GM23338 (cell line): ENCODE measurements at regions not wholly inside any gene's neighbourhood (a gene's known extent, or its start where the extent isn't known, plus 50 kb on each side); places are given as distances from the start of the nearest gene placed in this dataset.

Source experiments
- ATAC-seq: fragments of 200-7000 bp; cut with Tn5 transposase; 3 replicates; pipeline ENCODE4 v1.9.1; 2020
- DNase-seq: peaks from one replicate; pipeline ENCODE4 v3.0.0-alpha.2; 2015; ENCODE audit warnings: low spot score
- H2AFZ ChIP-seq: fragments of 200-600 bp; sonication (generic); 2 replicates; pipeline ENCODE4 v1.8.0; 2016; ENCODE audit warnings: antibody characterized with exemption, mild to moderate bottlenecking, moderate library complexity
- H3F3A ChIP-seq: fragments of 200-600 bp; sonication (generic); replicated peaks from 2 replicates; pipeline ENCODE4 v1.8.0; 2017; ENCODE audit warnings: antibody characterized with exemption, mixed run types, low read depth
- H3K27ac ChIP-seq: fragments of 200-600 bp; sonication (generic); 2 replicates; pipeline ENCODE4 v1.6.1; 2016; ENCODE audit warnings: low read depth
- H3K27me3 ChIP-seq: fragments of 200-600 bp; sonication (generic); 2 replicates; pipeline ENCODE4 v1.8.0; 2016; ENCODE audit warnings: mild to moderate bottlenecking, mixed run types, moderate library complexity; ENCODE audit not compliant: insufficient read depth
- H3K36me3 ChIP-seq: fragments of 200-600 bp; sonication (generic); 2 replicates; pipeline ENCODE4 v1.8.0; 2016; ENCODE audit warnings: mild to moderate bottlenecking; ENCODE audit not compliant: insufficient read depth
- H3K4me1 ChIP-seq: fragments of 200-600 bp; sonication (generic); 2 replicates; pipeline ENCODE4 v1.8.0; 2016; ENCODE audit warnings: mild to moderate bottlenecking, moderate library complexity; ENCODE audit not compliant: insufficient read depth
- H3K4me2 ChIP-seq: fragments of 200-600 bp; sonication (generic); 2 replicates; pipeline ENCODE4 v1.7.1; 2017; ENCODE audit warnings: mixed run types
- H3K4me3 ChIP-seq: fragments of 200-600 bp; sonication (generic); 2 replicates; pipeline ENCODE4 v1.6.1; 2016; ENCODE audit warnings: mixed run types
- H3K79me2 ChIP-seq: fragments of 200-600 bp; sonication (generic); replicated peaks from 2 replicates; pipeline ENCODE4 v1.8.0; 2017; ENCODE audit warnings: mild to moderate bottlenecking; ENCODE audit not compliant: insufficient read depth
- H3K9me2 ChIP-seq: fragments of 200-600 bp; sonication (generic); 2 replicates; pipeline ENCODE4 v1.8.0; 2017; ENCODE audit not compliant: insufficient read depth
- H4K20me1 ChIP-seq: fragments of 200-600 bp; sonication (generic); replicated peaks from 2 replicates; pipeline ENCODE4 v1.8.0; 2017; ENCODE audit warnings: mild to moderate bottlenecking; ENCODE audit not compliant: insufficient read depth
- H3K27ac Mint-ChIP-seq: 2 replicates; pipeline ENCODE4 v1.8.0; 2020; ENCODE audit warnings: inconsistent platforms, mild to moderate bottlenecking, moderate library complexity, mixed read lengths
- H3K27me3 Mint-ChIP-seq: 3 replicates; pipeline ENCODE4 v1.8.0; 2022; ENCODE audit warnings: low read depth, mild to moderate bottlenecking, moderate library complexity, mixed read lengths, inconsistent platforms; ENCODE audit not compliant: insufficient read depth, poor library complexity
- H3K36me3 Mint-ChIP-seq: 3 replicates; pipeline ENCODE4 v1.8.0; 2021; ENCODE audit warnings: low read depth, mild to moderate bottlenecking, inconsistent platforms, moderate library complexity, mixed read lengths
- H3K4me1 Mint-ChIP-seq: 3 replicates; pipeline ENCODE4 v1.8.0; 2020; ENCODE audit warnings: mild to moderate bottlenecking, inconsistent platforms, mixed read lengths
- H3K4me3 Mint-ChIP-seq: 3 replicates; pipeline ENCODE4 v1.8.0; 2021; ENCODE audit warnings: moderate library complexity, mild to moderate bottlenecking, inconsistent platforms, mixed read lengths
- H3K9me3 Mint-ChIP-seq: 3 replicates; pipeline ENCODE4 v1.8.0; 2020; ENCODE audit warnings: moderate library complexity, mild to moderate bottlenecking, inconsistent platforms, mixed read lengths
- CREB1 ChIP-seq: fragments of 250-450 bp; sonication (Bioruptor Pico); IDR thresholded peaks from 2 replicates; pipeline ENCODE4 v1.5.0; 2020; ENCODE audit warnings: low read depth, mild to moderate bottlenecking, moderate library complexity
- EZH2 ChIP-seq: fragments of 200-600 bp; sonication (generic); IDR thresholded peaks from one replicate; pipeline ENCODE4 v1.8.0; 2017; ENCODE audit warnings: antibody characterized with exemption, mild to moderate bottlenecking, low read depth; ENCODE audit not compliant: unreplicated experiment
- JUNB ChIP-seq: IDR thresholded peaks from one replicate; pipeline ENCODE4 v1.6.1; 2016; ENCODE audit warnings: antibody characterized with exemption; ENCODE audit not compliant: unreplicated experiment
- NANOG ChIP-seq: IDR thresholded peaks from 2 replicates; pipeline ENCODE4 v1.6.1; 2016; ENCODE audit warnings: antibody characterized with exemption, borderline replicate concordance
- POLR2AphosphoS5 ChIP-seq: IDR thresholded peaks from 2 replicates; pipeline ENCODE4 v1.6.1; 2016; ENCODE audit warnings: antibody characterized with exemption, low read depth
- STAT1 ChIP-seq: IDR thresholded peaks from one replicate; pipeline ENCODE4 v1.6.1; 2016; ENCODE audit warnings: antibody characterized with exemption; ENCODE audit not compliant: unreplicated experiment
- ZNF114 ChIP-seq: fragments of 250-450 bp; sonication (Bioruptor Pico); IDR thresholded peaks from 2 replicates; pipeline ENCODE4 v1.5.0; 2020; ENCODE audit warnings: mild to moderate bottlenecking, moderate library complexity
- ZNF331 ChIP-seq: fragments of 250-450 bp; sonication (Bioruptor Pico); IDR thresholded peaks from 2 replicates; pipeline ENCODE4 v1.5.0; 2020; ENCODE audit warnings: low read depth, mild to moderate bottlenecking, moderate library complexity
- TF ChIP-seq, protein P1 (sequence below): fragments of 250-450 bp; sonication (Bioruptor Pico); IDR thresholded peaks from 2 replicates; pipeline ENCODE4 v1.5.0; 2020; ENCODE audit warnings: mild to moderate bottlenecking, moderate library complexity
- TF ChIP-seq, protein P2 (sequence below), 2 experiments: fragments of 200-600 bp in 1 of 2; sonication (generic) in 1 of 2; conservative IDR thresholded peaks; 2 replicates each; pipeline versions ENCODE4 v1.5.1 to v1.6.1; 2016 to 2017; ENCODE audit warnings: antibody characterized with exemption in 2 of 2, low read depth in 2 of 2, mild to moderate bottlenecking in 2 of 2, moderate library complexity in 1 of 2
- TF ChIP-seq, protein P3 (sequence below): IDR thresholded peaks from one replicate; pipeline ENCODE4 v1.6.1; 2018; ENCODE audit warnings: antibody characterized with exemption; ENCODE audit not compliant: unreplicated experiment

DNA sequence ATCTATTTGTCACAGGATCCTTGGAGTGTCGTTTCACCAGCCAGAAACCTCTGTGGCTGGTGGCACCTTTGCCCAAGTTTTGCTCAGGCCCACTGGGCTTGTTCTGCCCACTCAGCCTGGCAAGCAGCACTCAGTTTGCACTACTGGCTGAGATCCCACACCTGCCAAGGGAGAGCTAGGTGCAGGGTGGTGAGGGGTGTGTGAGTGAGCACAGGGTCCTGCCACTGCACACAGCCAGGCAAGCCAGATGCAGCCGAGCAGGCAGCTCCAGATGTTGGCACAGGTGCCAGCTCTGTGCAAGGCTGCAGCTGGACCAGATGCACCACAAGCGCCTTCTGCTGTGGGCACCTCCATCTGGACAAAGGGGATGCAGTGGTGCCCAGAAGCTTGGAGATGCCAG, 281.7 kb upstream of the UBE2E3 start:
- Histone ChIP-seq H3K4me1 (no peaks in the 10 kb centered on the region), H3K27me3 (no peaks in the 10 kb centered on the region), H3K27ac (no peak overlapping the region), H3F3A (no peaks in the 10 kb centered on the region), H4K20me1 (no peaks in the 10 kb centered on the region), H3K79me2 (no peaks in the 10 kb centered on the region), H3K9me2 (no peaks in the 10 kb centered on the region), H2AFZ (no peak overlapping the region), H3K4me3 (no peak overlapping the region), H3K36me3 (no peaks in the 10 kb centered on the region), H3K4me2 (no peak overlapping the region)
- no peak overlapping the region for H3K4me3 Mint-ChIP-seq
- ATAC-seq = no peak
- H3K4me1 Mint-ChIP-seq = no peaks in the 10 kb centered on the region
- H3K36me3 Mint-ChIP-seq = no peaks in the 10 kb centered on the region
- no peaks in the 10 kb centered on the region; the same call in 2 of the 3 replicates for H3K9me3 Mint-ChIP-seq
- no peak for DNase-seq
- H3K27me3 Mint-ChIP-seq = peaks cover 2% of the 10 kb centered on the region
- no peak overlapping the region for H3K27ac Mint-ChIP-seq
- TF ChIP-seq NANOG (no peak), POLR2AphosphoS5 (no peak), CREB1 (CRISPR knock-in tag) (no peak), ZNF331 (no peak), EZH2 (no peak), ZNF114 (CRISPR knock-in tag) (no peak), JUNB (no peak), STAT1 (no peak)
- TF ChIP-seq, protein P1, sequence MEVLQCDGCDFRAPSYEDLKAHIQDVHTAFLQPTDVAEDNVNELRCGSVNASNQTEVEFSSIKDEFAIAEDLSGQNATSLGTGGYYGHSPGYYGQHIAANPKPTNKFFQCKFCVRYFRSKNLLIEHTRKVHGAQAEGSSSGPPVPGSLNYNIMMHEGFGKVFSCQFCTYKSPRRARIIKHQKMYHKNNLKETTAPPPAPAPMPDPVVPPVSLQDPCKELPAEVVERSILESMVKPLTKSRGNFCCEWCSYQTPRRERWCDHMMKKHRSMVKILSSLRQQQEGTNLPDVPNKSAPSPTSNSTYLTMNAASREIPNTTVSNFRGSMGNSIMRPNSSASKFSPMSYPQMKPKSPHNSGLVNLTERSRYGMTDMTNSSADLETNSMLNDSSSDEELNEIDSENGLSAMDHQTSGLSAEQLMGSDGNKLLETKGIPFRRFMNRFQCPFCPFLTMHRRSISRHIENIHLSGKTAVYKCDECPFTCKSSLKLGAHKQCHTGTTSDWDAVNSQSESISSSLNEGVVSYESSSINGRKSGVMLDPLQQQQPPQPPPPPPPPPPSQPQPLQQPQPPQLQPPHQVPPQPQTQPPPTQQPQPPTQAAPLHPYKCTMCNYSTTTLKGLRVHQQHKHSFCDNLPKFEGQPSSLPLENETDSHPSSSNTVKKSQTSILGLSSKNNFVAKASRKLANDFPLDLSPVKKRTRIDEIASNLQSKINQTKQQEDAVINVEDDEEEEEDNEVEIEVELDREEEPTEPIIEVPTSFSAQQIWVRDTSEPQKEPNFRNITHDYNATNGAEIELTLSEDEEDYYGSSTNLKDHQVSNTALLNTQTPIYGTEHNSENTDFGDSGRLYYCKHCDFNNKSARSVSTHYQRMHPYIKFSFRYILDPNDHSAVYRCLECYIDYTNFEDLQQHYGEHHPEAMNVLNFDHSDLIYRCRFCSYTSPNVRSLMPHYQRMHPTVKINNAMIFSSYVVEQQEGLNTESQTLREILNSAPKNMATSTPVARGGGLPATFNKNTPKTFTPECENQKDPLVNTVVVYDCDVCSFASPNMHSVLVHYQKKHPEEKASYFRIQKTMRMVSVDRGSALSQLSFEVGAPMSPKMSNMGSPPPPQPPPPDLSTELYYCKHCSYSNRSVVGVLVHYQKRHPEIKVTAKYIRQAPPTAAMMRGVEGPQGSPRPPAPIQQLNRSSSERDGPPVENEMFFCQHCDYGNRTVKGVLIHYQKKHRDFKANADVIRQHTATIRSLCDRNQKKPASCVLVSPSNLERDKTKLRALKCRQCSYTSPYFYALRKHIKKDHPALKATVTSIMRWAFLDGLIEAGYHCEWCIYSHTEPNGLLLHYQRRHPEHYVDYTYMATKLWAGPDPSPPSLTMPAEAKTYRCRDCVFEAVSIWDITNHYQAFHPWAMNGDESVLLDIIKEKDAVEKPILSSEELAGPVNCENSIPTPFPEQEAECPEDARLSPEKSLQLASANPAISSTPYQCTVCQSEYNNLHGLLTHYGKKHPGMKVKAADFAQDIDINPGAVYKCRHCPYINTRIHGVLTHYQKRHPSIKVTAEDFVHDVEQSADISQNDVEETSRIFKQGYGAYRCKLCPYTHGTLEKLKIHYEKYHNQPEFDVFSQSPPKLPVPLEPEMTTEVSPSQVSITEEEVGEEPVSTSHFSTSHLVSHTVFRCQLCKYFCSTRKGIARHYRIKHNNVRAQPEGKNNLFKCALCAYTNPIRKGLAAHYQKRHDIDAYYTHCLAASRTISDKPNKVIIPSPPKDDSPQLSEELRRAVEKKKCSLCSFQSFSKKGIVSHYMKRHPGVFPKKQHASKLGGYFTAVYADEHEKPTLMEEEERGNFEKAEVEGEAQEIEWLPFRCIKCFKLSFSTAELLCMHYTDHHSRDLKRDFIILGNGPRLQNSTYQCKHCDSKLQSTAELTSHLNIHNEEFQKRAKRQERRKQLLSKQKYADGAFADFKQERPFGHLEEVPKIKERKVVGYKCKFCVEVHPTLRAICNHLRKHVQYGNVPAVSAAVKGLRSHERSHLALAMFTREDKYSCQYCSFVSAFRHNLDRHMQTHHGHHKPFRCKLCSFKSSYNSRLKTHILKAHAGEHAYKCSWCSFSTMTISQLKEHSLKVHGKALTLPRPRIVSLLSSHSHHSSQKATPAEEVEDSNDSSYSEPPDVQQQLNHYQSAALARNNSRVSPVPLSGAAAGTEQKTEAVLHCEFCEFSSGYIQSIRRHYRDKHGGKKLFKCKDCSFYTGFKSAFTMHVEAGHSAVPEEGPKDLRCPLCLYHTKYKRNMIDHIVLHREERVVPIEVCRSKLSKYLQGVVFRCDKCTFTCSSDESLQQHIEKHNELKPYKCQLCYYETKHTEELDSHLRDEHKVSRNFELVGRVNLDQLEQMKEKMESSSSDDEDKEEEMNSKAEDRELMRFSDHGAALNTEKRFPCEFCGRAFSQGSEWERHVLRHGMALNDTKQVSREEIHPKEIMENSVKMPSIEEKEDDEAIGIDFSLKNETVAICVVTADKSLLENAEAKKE (CRISPR knock-in tag) = no peak
- TF ChIP-seq, protein P2, sequence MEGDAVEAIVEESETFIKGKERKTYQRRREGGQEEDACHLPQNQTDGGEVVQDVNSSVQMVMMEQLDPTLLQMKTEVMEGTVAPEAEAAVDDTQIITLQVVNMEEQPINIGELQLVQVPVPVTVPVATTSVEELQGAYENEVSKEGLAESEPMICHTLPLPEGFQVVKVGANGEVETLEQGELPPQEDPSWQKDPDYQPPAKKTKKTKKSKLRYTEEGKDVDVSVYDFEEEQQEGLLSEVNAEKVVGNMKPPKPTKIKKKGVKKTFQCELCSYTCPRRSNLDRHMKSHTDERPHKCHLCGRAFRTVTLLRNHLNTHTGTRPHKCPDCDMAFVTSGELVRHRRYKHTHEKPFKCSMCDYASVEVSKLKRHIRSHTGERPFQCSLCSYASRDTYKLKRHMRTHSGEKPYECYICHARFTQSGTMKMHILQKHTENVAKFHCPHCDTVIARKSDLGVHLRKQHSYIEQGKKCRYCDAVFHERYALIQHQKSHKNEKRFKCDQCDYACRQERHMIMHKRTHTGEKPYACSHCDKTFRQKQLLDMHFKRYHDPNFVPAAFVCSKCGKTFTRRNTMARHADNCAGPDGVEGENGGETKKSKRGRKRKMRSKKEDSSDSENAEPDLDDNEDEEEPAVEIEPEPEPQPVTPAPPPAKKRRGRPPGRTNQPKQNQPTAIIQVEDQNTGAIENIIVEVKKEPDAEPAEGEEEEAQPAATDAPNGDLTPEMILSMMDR (conservative IDR thresholded peaks at IDR 0.05; ENCODE audit: low read depth in 2 of 2) = no peak
- TF ChIP-seq, protein P3, sequence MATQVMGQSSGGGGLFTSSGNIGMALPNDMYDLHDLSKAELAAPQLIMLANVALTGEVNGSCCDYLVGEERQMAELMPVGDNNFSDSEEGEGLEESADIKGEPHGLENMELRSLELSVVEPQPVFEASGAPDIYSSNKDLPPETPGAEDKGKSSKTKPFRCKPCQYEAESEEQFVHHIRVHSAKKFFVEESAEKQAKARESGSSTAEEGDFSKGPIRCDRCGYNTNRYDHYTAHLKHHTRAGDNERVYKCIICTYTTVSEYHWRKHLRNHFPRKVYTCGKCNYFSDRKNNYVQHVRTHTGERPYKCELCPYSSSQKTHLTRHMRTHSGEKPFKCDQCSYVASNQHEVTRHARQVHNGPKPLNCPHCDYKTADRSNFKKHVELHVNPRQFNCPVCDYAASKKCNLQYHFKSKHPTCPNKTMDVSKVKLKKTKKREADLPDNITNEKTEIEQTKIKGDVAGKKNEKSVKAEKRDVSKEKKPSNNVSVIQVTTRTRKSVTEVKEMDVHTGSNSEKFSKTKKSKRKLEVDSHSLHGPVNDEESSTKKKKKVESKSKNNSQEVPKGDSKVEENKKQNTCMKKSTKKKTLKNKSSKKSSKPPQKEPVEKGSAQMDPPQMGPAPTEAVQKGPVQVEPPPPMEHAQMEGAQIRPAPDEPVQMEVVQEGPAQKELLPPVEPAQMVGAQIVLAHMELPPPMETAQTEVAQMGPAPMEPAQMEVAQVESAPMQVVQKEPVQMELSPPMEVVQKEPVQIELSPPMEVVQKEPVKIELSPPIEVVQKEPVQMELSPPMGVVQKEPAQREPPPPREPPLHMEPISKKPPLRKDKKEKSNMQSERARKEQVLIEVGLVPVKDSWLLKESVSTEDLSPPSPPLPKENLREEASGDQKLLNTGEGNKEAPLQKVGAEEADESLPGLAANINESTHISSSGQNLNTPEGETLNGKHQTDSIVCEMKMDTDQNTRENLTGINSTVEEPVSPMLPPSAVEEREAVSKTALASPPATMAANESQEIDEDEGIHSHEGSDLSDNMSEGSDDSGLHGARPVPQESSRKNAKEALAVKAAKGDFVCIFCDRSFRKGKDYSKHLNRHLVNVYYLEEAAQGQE = no peak
